WTC11 (cell line): ENCODE measurements at regions not wholly inside any gene's neighbourhood (a gene's known extent, or its start where the extent isn't known, plus 50 kb on each side); places are given as distances from the start of the nearest gene placed in this dataset.

ENCODE experiments used
- ATAC-seq: fragments of 200-7000 bp; cut with Tn5 transposase; 2 replicates; pipeline ENCODE4 v1.10.0; 2021; ENCODE audit warnings: mild to moderate bottlenecking, moderate library complexity
- CTCF ChIA-PET: fragments of 300-600 bp; sonication (Branson Sonifier 250); formaldehyde crosslinking; loops from one replicate; lab custom pipeline; 2021; ENCODE audit warnings: antibody characterized with exemption; lab: Charles Lee
- POLR2A ChIA-PET: fragments of 350-600 bp; sonication (Branson Sonifier 250); formaldehyde crosslinking; loops from one replicate; lab custom pipeline; 2021; ENCODE audit warnings: antibody characterized with exemption; lab: Charles Lee
- DNase-seq: peaks from one replicate; pipeline ENCODE4 v3.0.0; 2021; ENCODE audit warnings: low spot score
- H3K27ac Mint-ChIP-seq: 2 replicates; pipeline ENCODE4 v1.8.0; 2021; ENCODE audit warnings: mixed read lengths
- H3K27me3 Mint-ChIP-seq: 2 replicates; pipeline ENCODE4 v1.8.0; 2021; ENCODE audit warnings: low read depth, mild to moderate bottlenecking, moderate library complexity, mixed read lengths
- H3K36me3 Mint-ChIP-seq: 2 replicates; pipeline ENCODE4 v1.8.0; 2021; ENCODE audit warnings: mixed read lengths
- H3K4me1 Mint-ChIP-seq: 2 replicates; pipeline ENCODE4 v1.8.0; 2022; ENCODE audit warnings: mixed read lengths
- H3K4me3 Mint-ChIP-seq: 2 replicates; pipeline ENCODE4 v1.8.0; 2021; ENCODE audit warnings: mild to moderate bottlenecking, moderate library complexity, mixed read lengths
- H3K9me3 Mint-ChIP-seq: 2 replicates; pipeline ENCODE4 v1.8.0; 2021; ENCODE audit warnings: mixed read lengths
- CREM ChIP-seq: sonication (generic); formaldehyde crosslinking; IDR thresholded peaks from 2 replicates; pipeline ENCODE4 v1.8.1; 2022; ENCODE audit warnings: mild to moderate bottlenecking, missing genetic modification reagents, moderate library complexity
- ELF4 ChIP-seq: sonication (generic); formaldehyde crosslinking; IDR thresholded peaks from 2 replicates; pipeline ENCODE4 v1.8.1; 2022; ENCODE audit warnings: low read depth, mild to moderate bottlenecking, moderate library complexity, missing genetic modification reagents
- EMX1 ChIP-seq: fragments of 250-450 bp; sonication (Bioruptor Pico); IDR thresholded peaks from 2 replicates; pipeline ENCODE4 v1.8.0; 2021; ENCODE audit warnings: mild to moderate bottlenecking
- ETV6 ChIP-seq: sonication (generic); formaldehyde crosslinking; IDR thresholded peaks from 2 replicates; pipeline ENCODE4 v1.8.1; 2022; ENCODE audit warnings: mild to moderate bottlenecking, missing genetic modification reagents
- FOXJ3 ChIP-seq: sonication (generic); formaldehyde crosslinking; IDR thresholded peaks from 2 replicates; pipeline ENCODE4 v1.9.0; 2021; ENCODE audit warnings: missing genetic modification reagents, mild to moderate bottlenecking, borderline replicate concordance
- FOXK1 ChIP-seq: sonication (generic); formaldehyde crosslinking; IDR thresholded peaks from 2 replicates; pipeline ENCODE4 v1.8.0; 2022; ENCODE audit warnings: mild to moderate bottlenecking, moderate library complexity, missing genetic modification reagents
- HMGA2 ChIP-seq: fragments of 250-450 bp; sonication (Bioruptor Pico); IDR thresholded peaks from 2 replicates; pipeline ENCODE4 v1.4.0; 2021; ENCODE audit warnings: mild to moderate bottlenecking, moderate library complexity
- IRF2 ChIP-seq: sonication (generic); formaldehyde crosslinking; IDR thresholded peaks from 2 replicates; pipeline ENCODE4 v1.8.0; 2022; ENCODE audit warnings: low read depth, missing genetic modification reagents, borderline replicate concordance
- NFATC4 ChIP-seq: fragments of 250-450 bp; sonication (Bioruptor Pico); IDR thresholded peaks from 2 replicates; pipeline ENCODE4 v1.9.0; 2021; ENCODE audit warnings: mild to moderate bottlenecking
- NFYB ChIP-seq: sonication (generic); formaldehyde crosslinking; conservative IDR thresholded peaks from 2 replicates; pipeline ENCODE4 v1.8.0; 2022; ENCODE audit warnings: low read depth, missing genetic modification reagents
- SMAD3 ChIP-seq: sonication (generic); formaldehyde crosslinking; IDR thresholded peaks from 2 replicates; pipeline ENCODE4 v1.8.0; 2022; ENCODE audit warnings: missing genetic modification reagents, mild to moderate bottlenecking, borderline replicate concordance
- TCF7 ChIP-seq: sonication (generic); formaldehyde crosslinking; IDR thresholded peaks from 2 replicates; pipeline ENCODE4 v1.8.0; 2022; ENCODE audit warnings: mild to moderate bottlenecking, low read depth, missing genetic modification reagents, moderate library complexity
- TP53 ChIP-seq: sonication (generic); formaldehyde crosslinking; IDR thresholded peaks from 2 replicates; pipeline ENCODE4 v1.8.1; 2023; ENCODE audit warnings: mild to moderate bottlenecking, missing genetic modification reagents
- ZNF317 ChIP-seq: sonication (generic); formaldehyde crosslinking; IDR thresholded peaks from 2 replicates; pipeline ENCODE4 v1.8.1; 2023; ENCODE audit warnings: low read depth, mild to moderate bottlenecking, moderate library complexity, missing genetic modification reagents, borderline replicate concordance
- TF ChIP-seq, protein P1 (sequence below): sonication (generic); formaldehyde crosslinking; IDR thresholded peaks from 2 replicates; pipeline ENCODE4 v1.8.0; 2023; ENCODE audit warnings: missing genetic modification reagents
- TF ChIP-seq, protein P2 (sequence below): sonication (generic); formaldehyde crosslinking; IDR thresholded peaks from 2 replicates; pipeline ENCODE4 v1.8.1; 2023; ENCODE audit warnings: mild to moderate bottlenecking, missing genetic modification reagents
- TF ChIP-seq, protein P3 (sequence below): sonication (generic); formaldehyde crosslinking; IDR thresholded peaks from 2 replicates; pipeline ENCODE4 v1.8.1; 2023; ENCODE audit warnings: mild to moderate bottlenecking, missing genetic modification reagents, borderline replicate concordance
- TF ChIP-seq, protein P4 (sequence below): sonication (generic); formaldehyde crosslinking; IDR thresholded peaks from 2 replicates; pipeline ENCODE4 v1.8.1; 2023; ENCODE audit warnings: mild to moderate bottlenecking, moderate library complexity, missing genetic modification reagents
- TF ChIP-seq, protein P5 (sequence below): sonication (generic); formaldehyde crosslinking; IDR thresholded peaks from 2 replicates; pipeline ENCODE4 v1.8.0; 2022; ENCODE audit warnings: mild to moderate bottlenecking, missing genetic modification reagents
- TF ChIP-seq, protein P6 (sequence below): sonication (generic); formaldehyde crosslinking; IDR thresholded peaks from 2 replicates; pipeline ENCODE4 v1.8.1; 2022; ENCODE audit warnings: mild to moderate bottlenecking, missing genetic modification reagents, moderate library complexity, borderline replicate concordance

DNA sequence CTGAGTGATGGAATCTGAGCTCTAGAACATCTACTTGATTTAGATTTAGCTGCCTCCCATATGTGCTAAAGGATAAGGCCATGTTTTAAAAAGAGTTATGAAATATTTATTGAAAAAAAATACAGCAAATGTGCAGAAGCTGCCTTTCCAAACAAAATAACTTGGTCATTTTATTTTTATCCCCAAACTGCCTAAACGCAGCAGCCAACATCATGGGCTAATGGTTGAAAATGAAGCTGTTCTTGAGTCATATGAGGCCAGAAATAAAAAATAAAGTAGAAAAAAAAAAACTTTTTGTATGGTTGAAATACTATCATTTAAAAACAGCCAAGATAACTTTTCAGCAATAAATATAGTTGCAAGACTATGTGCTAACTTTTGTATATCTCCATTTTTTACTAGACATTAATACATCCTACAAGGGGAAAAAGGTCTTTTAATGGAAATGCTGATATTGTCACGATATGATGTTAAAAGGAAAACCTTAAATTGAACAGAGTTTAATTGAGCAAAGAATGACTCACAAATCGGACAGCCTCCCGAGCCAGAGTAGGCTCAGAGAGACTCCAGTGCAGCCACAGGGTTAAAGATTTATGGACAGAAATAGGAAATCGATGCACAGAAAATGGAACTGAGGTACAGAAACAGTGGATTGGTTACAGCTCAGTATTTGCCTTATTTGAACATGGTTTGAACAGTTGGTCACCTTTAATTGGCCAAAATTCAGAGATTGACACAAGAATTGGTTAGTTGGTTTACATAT, 305.8 kb downstream of the MDFIC start:
- H3K4me1 Mint-ChIP-seq, result peaks cover 17% of the 10 kb centered on the region
- H3K9me3 Mint-ChIP-seq, result no peaks in the 10 kb centered on the region
- TF ChIP-seq TCF7 (no peak), TP53 (CRISPR knock-in tag) (no peak), SMAD3 (CRISPR knock-in tag) (no peak), HMGA2 (CRISPR knock-in tag) (no peak), EMX1 (no peak), NFYB (no peak), ELF4 (CRISPR knock-in tag) (no peak), NFATC4 (CRISPR knock-in tag) (no peak), CREM (CRISPR knock-in tag) (no peak), FOXJ3 (no peak), IRF2 (no peak)
- TF ChIP-seq, protein P1, sequence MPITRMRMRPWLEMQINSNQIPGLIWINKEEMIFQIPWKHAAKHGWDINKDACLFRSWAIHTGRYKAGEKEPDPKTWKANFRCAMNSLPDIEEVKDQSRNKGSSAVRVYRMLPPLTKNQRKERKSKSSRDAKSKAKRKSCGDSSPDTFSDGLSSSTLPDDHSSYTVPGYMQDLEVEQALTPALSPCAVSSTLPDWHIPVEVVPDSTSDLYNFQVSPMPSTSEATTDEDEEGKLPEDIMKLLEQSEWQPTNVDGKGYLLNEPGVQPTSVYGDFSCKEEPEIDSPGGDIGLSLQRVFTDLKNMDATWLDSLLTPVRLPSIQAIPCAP (CRISPR knock-in tag), result no peak
- TF ChIP-seq, protein P2, sequence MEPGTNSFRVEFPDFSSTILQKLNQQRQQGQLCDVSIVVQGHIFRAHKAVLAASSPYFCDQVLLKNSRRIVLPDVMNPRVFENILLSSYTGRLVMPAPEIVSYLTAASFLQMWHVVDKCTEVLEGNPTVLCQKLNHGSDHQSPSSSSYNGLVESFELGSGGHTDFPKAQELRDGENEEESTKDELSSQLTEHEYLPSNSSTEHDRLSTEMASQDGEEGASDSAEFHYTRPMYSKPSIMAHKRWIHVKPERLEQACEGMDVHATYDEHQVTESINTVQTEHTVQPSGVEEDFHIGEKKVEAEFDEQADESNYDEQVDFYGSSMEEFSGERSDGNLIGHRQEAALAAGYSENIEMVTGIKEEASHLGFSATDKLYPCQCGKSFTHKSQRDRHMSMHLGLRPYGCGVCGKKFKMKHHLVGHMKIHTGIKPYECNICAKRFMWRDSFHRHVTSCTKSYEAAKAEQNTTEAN (CRISPR knock-in tag), result no peak
- DNase-seq (no peak), ATAC-seq (no peak)
- no peak overlapping the region for H3K4me3 Mint-ChIP-seq
- no peak overlapping the region for H3K27ac Mint-ChIP-seq
- POLR2A ChIA-PET, result no interaction called here
- CTCF ChIA-PET, result no interaction called here
- H3K36me3 Mint-ChIP-seq, result no peaks in the 10 kb centered on the region
- peaks cover 100% of the 10 kb centered on the region for H3K27me3 Mint-ChIP-seq

DNA sequence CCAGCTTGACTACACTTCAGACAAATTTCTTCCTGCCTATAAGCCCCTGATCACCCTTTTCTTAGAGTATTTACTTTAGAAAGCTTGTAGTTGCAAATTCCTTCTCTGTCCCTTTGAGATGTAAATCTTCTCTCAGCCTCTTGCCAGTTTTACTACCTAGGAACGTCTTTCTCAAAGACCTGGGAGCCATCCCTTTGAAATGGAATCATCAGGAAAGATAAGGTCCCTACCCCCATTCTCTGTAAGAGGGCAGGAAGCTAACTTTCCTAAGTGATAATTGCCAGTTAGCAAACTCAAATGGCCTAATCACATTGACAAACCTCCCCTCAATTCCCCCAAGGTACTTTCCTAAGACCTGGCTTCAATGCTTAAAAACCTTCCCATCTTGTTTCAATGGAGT, 304.5 kb downstream of the MDFIC start:
- ATAC-seq, result peak; percentile 99
- Mint-ChIP-seq H3K27me3 (peaks cover 100% of the 10 kb centered on the region), H3K36me3 (no peaks in the 10 kb centered on the region), H3K9me3 (no peaks in the 10 kb centered on the region), H3K27ac (no peak overlapping the region), H3K4me3 (no peak overlapping the region), H3K4me1 (peaks cover 17% of the 10 kb centered on the region)
- ChIA-PET POLR2A (no interaction called here), CTCF (interaction anchor here (0.6 to 1.3 kb wide), 4 partner anchors 10 to 625 kb away, joined by 3 to 7 read pairs (median 4); no protein-coding TSS in a partner anchor)
- DNase-seq, result no peak
- peak; percentile 55; the same call in 1 of the 2 replicates for TF ChIP-seq FOXK1
- TF ChIP-seq, protein P3, sequence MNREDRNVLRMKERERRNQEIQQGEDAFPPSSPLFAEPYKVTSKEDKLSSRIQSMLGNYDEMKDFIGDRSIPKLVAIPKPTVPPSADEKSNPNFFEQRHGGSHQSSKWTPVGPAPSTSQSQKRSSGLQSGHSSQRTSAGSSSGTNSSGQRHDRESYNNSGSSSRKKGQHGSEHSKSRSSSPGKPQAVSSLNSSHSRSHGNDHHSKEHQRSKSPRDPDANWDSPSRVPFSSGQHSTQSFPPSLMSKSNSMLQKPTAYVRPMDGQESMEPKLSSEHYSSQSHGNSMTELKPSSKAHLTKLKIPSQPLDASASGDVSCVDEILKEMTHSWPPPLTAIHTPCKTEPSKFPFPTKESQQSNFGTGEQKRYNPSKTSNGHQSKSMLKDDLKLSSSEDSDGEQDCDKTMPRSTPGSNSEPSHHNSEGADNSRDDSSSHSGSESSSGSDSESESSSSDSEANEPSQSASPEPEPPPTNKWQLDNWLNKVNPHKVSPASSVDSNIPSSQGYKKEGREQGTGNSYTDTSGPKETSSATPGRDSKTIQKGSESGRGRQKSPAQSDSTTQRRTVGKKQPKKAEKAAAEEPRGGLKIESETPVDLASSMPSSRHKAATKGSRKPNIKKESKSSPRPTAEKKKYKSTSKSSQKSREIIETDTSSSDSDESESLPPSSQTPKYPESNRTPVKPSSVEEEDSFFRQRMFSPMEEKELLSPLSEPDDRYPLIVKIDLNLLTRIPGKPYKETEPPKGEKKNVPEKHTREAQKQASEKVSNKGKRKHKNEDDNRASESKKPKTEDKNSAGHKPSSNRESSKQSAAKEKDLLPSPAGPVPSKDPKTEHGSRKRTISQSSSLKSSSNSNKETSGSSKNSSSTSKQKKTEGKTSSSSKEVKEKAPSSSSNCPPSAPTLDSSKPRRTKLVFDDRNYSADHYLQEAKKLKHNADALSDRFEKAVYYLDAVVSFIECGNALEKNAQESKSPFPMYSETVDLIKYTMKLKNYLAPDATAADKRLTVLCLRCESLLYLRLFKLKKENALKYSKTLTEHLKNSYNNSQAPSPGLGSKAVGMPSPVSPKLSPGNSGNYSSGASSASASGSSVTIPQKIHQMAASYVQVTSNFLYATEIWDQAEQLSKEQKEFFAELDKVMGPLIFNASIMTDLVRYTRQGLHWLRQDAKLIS, result 0 out of 2 replicates have a peak, but pooled peaks have one; percentile 51
- no peak for TF ChIP-seq NFYB
- 0 out of 2 replicates have a peak, but pooled peaks have one; percentile 15 for TF ChIP-seq ZNF317
- peak; percentile 71; the same call in 1 of the 2 replicates for TF ChIP-seq ETV6 (CRISPR knock-in tag)
- TF ChIP-seq, protein P4, sequence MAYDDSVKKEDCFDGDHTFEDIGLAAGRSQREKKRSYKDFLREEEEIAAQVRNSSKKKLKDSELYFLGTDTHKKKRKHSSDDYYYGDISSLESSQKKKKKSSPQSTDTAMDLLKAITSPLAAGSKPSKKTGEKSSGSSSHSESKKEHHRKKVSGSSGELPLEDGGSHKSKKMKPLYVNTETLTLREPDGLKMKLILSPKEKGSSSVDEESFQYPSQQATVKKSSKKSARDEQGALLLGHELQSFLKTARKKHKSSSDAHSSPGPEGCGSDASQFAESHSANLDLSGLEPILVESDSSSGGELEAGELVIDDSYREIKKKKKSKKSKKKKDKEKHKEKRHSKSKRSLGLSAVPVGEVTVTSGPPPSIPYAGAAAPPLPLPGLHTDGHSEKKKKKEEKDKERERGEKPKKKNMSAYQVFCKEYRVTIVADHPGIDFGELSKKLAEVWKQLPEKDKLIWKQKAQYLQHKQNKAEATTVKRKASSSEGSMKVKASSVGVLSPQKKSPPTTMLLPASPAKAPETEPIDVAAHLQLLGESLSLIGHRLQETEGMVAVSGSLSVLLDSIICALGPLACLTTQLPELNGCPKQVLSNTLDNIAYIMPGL, result 0 out of 2 replicates have a peak, but pooled peaks have one; percentile 43
- TF ChIP-seq, protein P5, sequence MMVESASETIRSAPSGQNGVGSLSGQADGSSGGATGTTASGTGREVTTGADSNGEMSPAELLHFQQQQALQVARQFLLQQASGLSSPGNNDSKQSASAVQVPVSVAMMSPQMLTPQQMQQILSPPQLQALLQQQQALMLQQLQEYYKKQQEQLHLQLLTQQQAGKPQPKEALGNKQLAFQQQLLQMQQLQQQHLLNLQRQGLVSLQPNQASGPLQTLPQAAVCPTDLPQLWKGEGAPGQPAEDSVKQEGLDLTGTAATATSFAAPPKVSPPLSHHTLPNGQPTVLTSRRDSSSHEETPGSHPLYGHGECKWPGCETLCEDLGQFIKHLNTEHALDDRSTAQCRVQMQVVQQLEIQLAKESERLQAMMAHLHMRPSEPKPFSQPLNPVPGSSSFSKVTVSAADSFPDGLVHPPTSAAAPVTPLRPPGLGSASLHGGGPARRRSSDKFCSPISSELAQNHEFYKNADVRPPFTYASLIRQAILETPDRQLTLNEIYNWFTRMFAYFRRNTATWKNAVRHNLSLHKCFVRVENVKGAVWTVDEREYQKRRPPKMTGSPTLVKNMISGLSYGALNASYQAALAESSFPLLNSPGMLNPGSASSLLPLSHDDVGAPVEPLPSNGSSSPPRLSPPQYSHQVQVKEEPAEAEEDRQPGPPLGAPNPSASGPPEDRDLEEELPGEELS (CRISPR knock-in tag), result peak; percentile 20; the same call in 1 of the 2 replicates
- TF ChIP-seq, protein P6, sequence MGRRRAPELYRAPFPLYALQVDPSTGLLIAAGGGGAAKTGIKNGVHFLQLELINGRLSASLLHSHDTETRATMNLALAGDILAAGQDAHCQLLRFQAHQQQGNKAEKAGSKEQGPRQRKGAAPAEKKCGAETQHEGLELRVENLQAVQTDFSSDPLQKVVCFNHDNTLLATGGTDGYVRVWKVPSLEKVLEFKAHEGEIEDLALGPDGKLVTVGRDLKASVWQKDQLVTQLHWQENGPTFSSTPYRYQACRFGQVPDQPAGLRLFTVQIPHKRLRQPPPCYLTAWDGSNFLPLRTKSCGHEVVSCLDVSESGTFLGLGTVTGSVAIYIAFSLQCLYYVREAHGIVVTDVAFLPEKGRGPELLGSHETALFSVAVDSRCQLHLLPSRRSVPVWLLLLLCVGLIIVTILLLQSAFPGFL (CRISPR knock-in tag), result no peak
